NCI-H2227 (cell line): ENCODE measurements at regions not wholly inside any gene's neighbourhood (a gene's known extent, or its start where the extent isn't known, plus 50 kb on each side); places are given as distances from the start of the nearest gene placed in this dataset.
"Not testable (repeated sequence)": the region's sequence is repeated elsewhere in the genome, so short reads cannot be mapped to it uniquely, and the experiment has no call there.

ENCODE experiments used
- DNase-seq: peaks from one replicate; lab custom pipeline; 2025; ENCODE audit not compliant: unreplicated experiment; lab: John Stamatoyannopoulos, UW

GRCh38 chr4:67333664-67334063, 211.6 kb downstream of the CENPC start:
- DNase-seq, result no peak

- DNase-seq, result no peak
Measured at GRCh38 chr4:67332627-67333026, 212.7 kb downstream of the CENPC start.

- no peak for DNase-seq
Measured at GRCh38 chr4:67328393-67328792, 216.9 kb downstream of the CENPC start.

DNA sequence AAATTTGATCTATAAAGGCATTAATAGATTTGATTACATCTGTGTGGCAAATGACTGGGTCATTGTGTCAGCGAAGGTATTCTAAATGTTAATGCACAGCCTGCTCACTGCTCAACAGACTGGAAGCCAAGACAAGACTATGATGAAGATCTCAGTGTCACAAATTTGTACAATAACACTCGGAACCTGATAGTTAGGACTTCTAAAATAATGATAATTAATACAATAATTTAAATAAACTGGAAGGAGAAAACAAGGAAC, 217.4 kb downstream of the CENPC start:
- no peak for DNase-seq

DNA sequence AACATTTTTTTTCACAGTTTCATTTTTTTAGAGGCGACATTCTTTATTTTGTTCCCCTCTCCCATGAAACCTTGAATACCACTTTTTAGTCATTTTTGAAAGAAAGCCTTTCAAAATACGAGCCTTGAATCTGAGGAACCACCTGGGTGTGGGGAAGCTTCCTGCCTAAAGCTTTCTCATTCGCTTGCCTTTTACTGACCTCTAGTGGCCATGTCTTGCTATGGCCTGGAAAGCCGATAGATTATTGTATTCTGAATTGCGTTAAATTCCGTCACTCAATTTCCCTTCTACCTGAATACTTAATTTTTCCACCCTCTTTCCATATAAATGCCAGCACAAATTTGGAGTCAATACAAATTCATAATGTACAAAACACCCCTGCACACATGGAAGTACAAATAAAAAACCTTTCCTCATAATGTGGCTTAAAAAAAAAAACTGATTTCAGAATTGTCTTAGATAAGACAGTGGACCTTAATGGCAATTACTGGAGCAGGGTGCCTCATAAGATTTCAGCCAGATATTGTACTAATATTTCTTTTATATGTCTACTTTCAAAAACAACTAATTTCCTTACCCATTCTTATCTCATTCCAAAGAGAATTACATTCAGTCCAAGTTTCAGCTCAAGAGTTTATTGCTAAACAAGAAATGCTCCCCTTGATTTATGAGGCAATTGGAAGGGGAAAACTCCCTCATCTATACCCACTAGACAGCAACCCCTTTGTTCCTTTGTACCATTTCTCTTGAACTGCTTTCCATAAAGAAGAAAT, 217.9 kb downstream of the CENPC start:
- peak; percentile 80 for DNase-seq

DNA sequence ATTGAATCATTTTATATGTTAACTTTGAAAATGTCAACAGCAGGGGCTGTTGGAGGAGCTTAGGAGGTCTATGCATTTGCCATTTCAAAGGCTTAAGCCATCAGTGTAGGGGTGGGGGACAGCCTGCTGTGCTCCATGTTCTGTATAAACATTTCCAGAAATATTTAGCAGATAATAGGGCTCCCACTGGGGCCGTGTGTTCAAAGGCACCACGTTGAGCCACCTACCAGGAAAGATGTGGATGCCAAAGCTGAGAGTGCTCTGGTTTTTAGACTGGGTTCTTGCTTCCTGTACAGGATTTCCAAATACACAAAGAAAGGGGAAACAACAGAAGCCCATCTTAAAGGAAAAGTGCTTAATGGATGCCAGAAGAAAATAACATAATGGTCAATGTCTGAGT, 219.5 kb downstream of the CENPC start:
- no peak for DNase-seq

GRCh38 chr4:67320645-67321044, 224.7 kb downstream of the CENPC start:
- DNase-seq, result no peak

GRCh38 chr4:67319607-67320006, 225.7 kb downstream of the CENPC start:
- not testable (repeated sequence) for DNase-seq

- DNase-seq, result not testable (repeated sequence)
Measured at GRCh38 chr4:67300497-67301185, 244.7 kb downstream of the CENPC start.

DNA sequence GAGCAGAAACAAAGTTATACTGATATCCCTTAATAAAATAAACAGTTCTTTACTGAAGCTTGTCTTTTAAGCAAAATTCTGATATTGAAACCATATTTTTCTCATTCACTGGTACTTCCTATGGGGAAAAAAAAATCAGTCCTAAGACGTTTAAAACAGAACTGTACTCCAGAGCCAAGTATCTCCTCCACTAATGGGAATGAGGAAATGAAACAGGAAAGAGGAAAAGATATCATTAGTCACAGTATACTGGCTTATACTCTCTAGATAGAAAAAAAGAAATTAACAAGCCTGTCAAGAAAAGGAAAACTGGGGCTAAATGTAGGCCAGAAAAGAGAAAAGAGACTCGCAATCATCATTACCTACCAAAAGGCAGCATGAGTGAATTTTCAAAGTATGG, 252.7 kb downstream of the CENPC start:
- DNase-seq, result no peak

- DNase-seq, result no peak
Measured at GRCh38 chr4:67292045-67292444, 253.3 kb downstream of the CENPC start.

DNA sequence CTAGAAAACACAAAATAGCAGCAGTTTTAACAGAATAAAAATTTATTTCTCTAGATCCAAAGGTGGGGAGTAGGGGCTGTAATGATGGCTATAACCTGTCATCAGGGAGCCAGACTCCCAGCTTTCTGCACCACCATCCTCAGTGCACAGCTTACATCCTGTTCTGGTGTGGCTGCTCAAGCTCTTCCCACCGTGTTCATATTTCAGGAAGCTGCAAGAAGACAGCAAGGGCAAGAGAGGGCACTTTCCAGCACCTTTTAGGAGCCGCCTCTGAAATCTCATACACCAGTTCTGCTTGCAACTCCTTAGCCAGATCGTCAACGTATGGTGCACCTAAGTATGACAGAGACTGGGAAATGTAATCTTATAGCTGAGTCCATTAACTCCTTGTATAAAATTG, 253.7 kb downstream of the CENPC start:
- no peak for DNase-seq

GRCh38 chr4:67288964-67289363, 256.3 kb downstream of the CENPC start:
- DNase-seq, result no peak

DNA sequence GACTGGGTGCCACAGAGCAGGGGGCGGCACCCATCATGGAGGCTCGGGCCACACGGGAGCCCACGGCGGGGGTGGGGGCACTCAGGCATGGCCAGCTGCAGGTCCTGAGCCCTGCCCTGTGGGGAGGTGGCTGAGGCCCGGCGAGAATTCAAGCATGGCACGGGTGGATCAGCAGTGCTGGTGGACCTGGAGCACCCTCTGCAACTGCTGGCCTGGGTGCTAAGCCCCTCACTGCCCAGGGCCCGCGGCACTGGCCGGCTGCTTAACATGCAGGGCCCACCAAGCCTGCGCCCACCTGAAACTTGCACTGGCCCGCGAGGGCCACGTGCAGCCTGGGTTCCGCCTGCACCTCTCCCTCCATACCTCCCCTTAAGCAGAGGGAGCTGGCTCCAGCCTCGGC, 258.6 kb downstream of the CENPC start:
- DNase-seq, result no peak

GRCh38 chr4:67282749-67283148, 262.6 kb downstream of the CENPC start:
- no peak for DNase-seq

DNA sequence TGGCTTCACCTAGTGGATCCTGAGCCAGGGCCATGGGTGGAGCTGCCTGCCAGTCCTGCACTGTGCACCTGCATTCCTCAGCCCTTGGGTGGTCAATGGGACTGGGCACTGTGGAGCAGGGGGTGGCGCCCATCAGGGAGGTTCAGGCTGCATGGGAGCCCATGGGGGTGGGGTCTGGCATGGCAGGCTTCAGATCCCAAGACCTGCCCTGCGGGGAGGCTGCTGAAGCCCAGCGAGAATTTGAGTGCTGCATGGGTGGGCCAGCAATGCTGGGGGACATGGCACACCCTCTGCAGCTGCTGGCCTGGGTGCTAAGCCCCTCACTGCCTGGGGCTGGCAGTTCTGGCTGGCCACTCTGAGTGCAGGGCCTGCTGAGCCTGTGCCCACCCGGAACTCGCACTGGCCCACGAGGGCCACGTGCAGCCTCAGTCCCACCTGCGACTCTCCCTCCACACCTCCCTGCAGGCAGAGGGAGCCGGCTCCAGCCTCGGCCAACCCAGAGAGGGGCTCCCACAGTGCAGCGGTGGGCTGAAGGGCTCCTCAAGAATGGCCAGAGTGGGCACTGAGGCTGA, 270.0 kb downstream of the CENPC start:
- DNase-seq, result no peak

- DNase-seq, result not testable (repeated sequence)
Measured at GRCh38 chr4:67274671-67275070, 270.6 kb downstream of the CENPC start.

DNA sequence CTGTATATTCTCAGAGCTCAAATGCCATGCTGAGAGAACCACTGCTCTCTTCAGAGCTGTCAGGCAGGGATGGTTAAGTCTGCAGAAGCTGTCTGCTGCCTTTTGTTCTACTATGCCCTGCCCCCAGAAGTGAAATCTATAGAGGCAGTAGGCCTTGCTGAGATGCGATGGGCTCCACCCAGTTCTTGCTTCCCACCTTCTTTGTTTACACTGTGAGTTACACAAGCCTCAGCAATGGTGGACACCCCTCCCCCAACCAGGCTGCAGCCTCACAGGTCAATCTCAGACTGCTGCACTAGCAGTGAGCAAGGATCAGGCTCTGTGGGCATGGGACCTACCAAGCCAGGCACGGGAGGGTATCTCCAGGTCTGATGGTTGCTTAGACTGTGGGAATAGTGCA, 271.6 kb downstream of the CENPC start:
- DNase-seq, result no peak

DNA sequence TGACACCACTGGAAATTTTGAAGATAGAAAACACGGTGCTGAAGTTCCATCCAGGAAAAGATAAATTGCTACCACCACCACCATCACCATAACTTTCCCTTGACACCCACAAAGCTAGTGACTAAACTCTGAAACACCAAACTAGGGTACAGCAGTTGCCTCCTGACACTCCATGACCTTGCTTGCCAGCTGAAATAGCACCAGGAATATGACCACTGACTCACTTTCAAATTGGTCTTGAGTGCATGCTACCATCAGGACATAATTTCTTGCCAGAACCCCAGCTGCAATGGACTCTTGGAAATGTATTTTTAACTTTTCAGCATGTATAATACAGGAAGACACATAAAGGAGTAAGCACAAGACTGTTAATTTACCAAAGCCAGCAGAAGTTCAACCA, 283.3 kb downstream of the CENPC start:
- DNase-seq, result no peak

DNA sequence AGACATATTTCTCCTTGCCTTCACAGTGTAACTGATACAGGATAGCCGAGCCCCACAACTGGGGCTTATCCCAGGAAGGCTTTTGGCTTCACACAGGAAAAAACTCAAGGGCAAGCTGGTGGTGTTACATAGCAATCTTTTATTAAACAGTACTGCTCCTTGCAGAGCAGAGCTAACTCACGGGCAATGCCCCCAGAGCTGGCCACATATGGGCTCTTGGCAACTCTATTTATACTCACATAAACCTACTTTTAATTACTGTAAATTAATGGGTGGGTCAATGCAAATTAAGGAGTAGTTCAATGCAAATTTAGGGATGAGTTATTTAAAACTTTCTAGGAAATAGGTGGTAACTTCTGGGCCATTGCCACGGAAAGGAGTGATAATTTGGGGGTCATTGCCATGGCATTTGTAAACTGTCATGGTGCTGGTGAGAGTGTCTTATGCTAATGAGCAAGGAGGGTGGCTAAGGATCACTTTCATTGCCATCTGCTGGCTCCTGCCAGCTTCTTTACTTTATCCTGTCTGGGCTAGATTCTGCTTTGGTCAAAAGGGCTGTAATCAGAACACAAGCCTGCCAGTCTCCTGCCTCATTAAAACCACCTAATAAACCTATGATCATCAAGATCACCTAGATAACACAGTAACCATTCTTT, 288.8 kb downstream of the CENPC start:
- DNase-seq, result no peak

DNA sequence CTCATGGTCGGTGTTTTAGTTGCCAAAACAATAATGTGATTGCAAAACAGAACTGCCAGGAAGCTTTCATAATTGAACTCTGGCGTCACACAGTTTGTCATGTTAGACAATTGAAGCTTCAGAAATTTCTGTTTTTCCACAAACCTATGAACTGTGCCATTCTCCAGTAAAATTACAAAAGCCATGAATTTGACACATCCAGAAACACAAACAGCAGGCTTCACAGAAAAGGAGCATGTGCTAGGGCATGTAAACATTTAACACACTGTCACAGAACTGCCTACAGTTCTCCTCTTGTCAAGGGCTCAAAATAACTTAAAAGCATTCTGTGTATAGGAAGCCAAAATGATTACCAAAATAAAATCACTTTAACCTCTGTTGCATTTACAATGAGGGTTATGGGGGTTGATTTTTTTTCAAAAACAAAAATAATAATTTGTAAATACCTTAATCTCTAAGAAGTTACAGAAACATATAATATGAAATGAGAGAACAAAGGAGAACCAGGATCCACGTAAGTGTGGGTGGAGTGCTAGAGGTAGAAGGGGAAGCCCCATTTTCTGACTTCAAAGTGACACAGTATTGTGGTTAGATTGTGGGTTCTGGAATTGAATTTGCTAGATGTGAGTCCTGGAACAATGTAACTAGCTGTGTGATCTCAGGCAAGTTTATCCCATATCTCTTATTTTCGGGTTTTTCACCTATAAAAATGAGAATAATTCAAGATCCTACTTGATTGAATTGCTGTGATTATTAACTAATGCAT, 295.0 kb downstream of the CENPC start:
- DNase-seq, result no peak
